HG02763 (cell line): ENCODE measurements at regions not wholly inside any gene's neighbourhood (a gene's known extent, or its start where the extent isn't known, plus 50 kb on each side); places are given as distances from the start of the nearest gene placed in this dataset.
"Not testable (repeated sequence)": the region's sequence is repeated elsewhere in the genome, so short reads cannot be mapped to it uniquely, and the experiment has no call there.

Experiments
- ATAC-seq: cut with Tn5 transposase; IDR thresholded peaks from one replicate; pipeline ENCODE4 v1.9.1; 2021; ENCODE audit warnings: mild to moderate bottlenecking, moderate library complexity; ENCODE audit not compliant: unreplicated experiment

DNA sequence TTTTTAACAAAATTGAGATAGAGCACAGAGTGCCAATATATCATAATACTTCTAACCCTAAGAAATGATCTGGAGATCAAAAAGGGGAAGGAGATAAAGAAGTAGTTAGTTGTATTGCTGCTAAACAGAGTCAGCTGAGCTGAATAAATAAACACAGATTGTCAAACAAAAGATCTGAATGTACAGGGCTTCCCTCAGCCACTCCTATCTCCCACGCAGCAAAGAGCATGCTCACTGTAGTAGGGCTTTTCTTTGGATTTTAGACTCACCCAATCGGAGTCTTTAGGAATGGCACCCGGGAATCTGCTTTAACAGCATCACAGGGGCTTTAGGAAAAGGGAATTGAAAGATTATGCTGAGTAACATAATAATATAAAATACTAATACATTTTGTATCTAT, 222.2 kb upstream of the STXBP5 start:
- no peak for ATAC-seq

DNA sequence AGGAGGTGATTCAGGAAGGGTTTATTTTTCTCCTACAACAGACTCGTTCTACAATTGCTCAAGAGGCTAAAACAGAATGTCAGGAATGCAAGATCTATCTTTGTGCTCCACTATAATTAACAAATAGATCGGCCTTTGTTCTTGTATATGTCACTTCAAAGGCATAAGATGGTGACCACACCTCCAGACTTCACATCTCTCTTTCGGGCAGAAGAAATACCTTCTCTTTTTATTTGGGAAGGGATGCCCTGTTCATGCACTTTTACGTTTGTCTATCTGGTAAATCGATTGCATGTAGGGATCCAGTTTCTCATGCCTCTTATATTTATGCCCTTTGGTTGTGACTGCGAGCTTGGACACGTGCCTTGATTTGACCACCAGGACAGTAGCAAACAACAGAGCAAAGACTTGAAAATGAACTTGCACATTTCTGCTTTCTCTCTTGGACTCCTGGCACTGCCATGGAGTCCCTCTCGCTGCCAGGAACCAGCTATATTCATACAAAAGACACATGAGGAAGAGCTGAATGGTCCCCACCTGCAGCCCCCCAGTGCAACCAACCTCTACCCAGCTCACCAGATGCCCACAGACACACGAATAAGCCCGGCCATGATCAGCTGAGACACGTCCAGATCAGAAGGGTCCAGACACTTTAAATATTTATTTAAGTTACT, 219.8 kb upstream of the STXBP5 start:
- no peak for ATAC-seq

- ATAC-seq = no peak
Measured at GRCh38 chr6:146985111-146985510, 219.1 kb upstream of the STXBP5 start.

GRCh38 chr6:146985966-146986365, 218.3 kb upstream of the STXBP5 start:
- ATAC-seq = no peak

GRCh38 chr6:146987938-146988337, 216.3 kb upstream of the STXBP5 start:
- not testable (repeated sequence) for ATAC-seq

DNA sequence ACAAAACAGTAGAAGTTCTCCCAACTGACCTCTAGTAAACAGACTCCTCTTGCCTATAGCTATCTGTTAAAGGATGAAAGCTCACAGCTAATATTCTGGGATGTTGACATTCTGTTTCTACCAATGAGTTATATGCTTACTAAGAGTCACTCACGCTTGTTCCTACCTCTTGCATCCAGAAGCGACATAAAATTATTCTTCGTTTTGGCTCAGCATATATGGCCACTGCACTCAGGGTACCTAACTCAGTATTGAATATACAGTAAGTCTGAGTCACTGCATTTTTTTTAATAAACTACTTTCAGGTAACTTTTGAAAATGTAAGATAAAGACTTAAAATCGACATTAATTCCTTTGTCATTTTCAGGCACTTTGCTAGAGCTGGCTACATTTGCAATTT, 214.4 kb upstream of the STXBP5 start:
- ATAC-seq = no peak

- ATAC-seq = no peak
Measured at GRCh38 chr6:146990284-146990683, 213.9 kb upstream of the STXBP5 start.

GRCh38 chr6:146990821-146991798, 213.1 kb upstream of the STXBP5 start:
- no peak for ATAC-seq

- no peak for ATAC-seq
Measured at GRCh38 chr6:146997062-146997461, 207.2 kb upstream of the STXBP5 start.

DNA sequence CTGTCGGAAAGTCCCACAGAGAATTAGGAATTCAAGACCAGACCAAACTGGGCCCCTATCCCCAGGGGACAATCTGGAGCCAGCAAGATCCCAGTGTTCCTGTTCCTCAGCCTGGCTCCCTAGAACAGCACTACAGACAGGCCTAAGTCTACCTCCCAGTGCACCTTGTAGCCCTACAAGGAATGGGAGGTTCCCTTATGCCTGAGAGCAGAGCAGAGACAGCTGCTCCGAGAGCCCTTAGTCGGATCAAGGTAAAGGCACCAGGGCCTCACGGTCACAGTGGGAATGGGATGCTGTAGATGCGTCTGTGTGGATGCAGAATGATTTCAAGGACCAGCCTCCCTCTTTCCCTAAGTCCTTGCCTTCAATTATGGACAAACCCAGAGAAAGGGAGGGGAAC, 204.5 kb upstream of the STXBP5 start:
- ATAC-seq = no peak

DNA sequence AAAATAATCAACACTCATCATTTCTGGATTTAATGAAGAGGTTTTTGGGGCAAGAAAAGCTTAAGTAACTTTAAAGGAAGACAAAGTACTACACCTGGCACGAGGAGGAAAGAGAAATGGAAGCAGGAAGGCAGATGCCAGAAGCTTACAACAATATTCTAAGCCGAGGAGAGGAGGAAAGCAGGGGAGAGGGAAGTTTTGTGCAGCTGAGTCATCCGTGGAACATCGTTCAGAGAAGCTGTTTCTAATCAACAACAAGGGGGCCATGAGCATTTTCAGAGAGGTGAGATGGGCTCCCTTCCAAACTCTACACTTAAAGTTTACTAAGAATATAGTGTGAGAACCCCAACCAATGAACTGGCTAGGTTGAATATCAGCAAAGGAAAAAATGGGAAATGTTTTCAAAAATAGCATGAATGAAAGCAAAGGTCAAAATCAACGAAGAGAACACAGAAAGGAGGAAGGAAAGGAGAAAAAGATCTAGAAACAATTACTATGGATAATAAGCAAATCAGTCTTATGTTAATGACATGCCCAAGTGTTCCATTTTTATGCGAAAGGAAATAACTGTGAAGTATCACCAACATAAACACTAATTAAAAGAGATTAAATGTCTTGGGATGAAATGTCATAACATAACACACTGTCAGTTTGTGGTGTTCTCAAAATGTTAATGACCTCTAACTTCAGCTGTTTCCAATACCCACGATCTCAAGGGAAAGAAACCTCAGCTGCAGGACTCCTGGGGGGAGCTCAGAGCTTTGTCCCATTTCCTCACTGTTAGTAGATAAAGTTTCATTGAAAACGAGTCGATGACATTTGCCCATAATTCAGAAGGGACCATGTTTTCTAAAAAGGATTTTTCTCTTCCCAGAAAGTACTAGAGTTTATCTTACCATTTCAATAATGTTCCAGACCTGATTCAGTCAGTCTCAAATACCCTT, 203.4 kb upstream of the STXBP5 start:
- no peak for ATAC-seq

GRCh38 chr6:147001621-147002020, 202.6 kb upstream of the STXBP5 start:
- ATAC-seq = no peak

DNA sequence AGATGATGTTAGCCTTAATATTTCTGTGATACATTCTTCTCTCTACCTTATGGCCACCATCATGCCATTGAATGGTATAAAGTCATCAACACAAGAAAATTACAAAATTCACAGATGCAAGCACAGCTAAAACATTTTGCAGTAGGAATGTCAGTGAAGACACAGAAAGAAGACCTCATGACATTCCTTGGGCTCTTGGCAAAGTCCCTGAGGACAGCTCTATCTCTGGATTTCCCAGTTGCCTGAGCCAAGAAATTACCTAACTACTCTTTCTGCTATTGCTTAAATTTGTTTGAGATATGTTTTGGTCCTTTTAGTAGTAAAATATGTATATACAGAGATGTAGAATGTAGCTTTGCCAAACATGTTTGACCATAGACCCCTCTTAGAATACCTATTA, 201.0 kb upstream of the STXBP5 start:
- ATAC-seq = no peak

- ATAC-seq = no peak
Measured at GRCh38 chr6:147005499-147005898, 198.7 kb upstream of the STXBP5 start.

GRCh38 chr6:147007441-147007840, 196.8 kb upstream of the STXBP5 start:
- no peak for ATAC-seq

GRCh38 chr6:147009358-147009757, 194.9 kb upstream of the STXBP5 start:
- ATAC-seq = no peak

- no peak for ATAC-seq
Measured at GRCh38 chr6:147015674-147016073, 188.5 kb upstream of the STXBP5 start.

- no peak for ATAC-seq
Measured at GRCh38 chr6:147016440-147016839, 187.8 kb upstream of the STXBP5 start.

GRCh38 chr6:147017153-147017552, 187.1 kb upstream of the STXBP5 start:
- ATAC-seq = no peak

GRCh38 chr6:147019001-147019400, 185.2 kb upstream of the STXBP5 start:
- no peak for ATAC-seq

- ATAC-seq = no peak
Measured at GRCh38 chr6:147022041-147022440, 182.2 kb upstream of the STXBP5 start.
